Islet of Langerhans (tissue), 1 donor: ENCODE measurements at regions not wholly inside any gene's neighbourhood (a gene's known extent, or its start where the extent isn't known, plus 50 kb on each side); places are given as distances from the start of the nearest gene placed in this dataset.

ENCODE experiments used
- FAIRE-seq: peaks from one replicate; lab custom pipeline; 2011; peaks lifted over from hg19 to GRCh38; lab: Jason Lieb, UNC

GRCh38 chr10:111923032-111923431, 260.5 kb downstream of the GPAM start:
- no peak for FAIRE-seq

- FAIRE-seq, result no peak
Measured at GRCh38 chr10:111926286-111926685, 257.3 kb downstream of the GPAM start.

- FAIRE-seq, result no peak
Measured at GRCh38 chr10:111933937-111934336, 249.6 kb downstream of the GPAM start.

GRCh38 chr10:111934931-111935330, 248.6 kb downstream of the GPAM start:
- FAIRE-seq, result no peak

- no peak for FAIRE-seq
Measured at GRCh38 chr10:111936143-111936542, 247.4 kb downstream of the GPAM start.

- FAIRE-seq, result no peak
Measured at GRCh38 chr10:111944331-111944730, 239.2 kb downstream of the GPAM start.

- no peak for FAIRE-seq
Measured at GRCh38 chr10:111953949-111954348, 229.6 kb downstream of the GPAM start.

GRCh38 chr10:111954386-111954785, 229.2 kb downstream of the GPAM start:
- no peak for FAIRE-seq

GRCh38 chr10:111956841-111957240, 226.7 kb downstream of the GPAM start:
- no peak for FAIRE-seq

GRCh38 chr10:111962951-111963350, 220.6 kb downstream of the GPAM start:
- FAIRE-seq, result no peak

- no peak for FAIRE-seq
Measured at GRCh38 chr10:111967116-111967515, 216.4 kb downstream of the GPAM start.

- no peak for FAIRE-seq
Measured at GRCh38 chr10:111967547-111967946, 216.0 kb downstream of the GPAM start.

GRCh38 chr10:111968647-111969046, 214.9 kb downstream of the GPAM start:
- FAIRE-seq, result no peak

GRCh38 chr10:111970111-111970510, 213.5 kb downstream of the GPAM start:
- no peak for FAIRE-seq

- no peak for FAIRE-seq
Measured at GRCh38 chr10:111972109-111972508, 211.5 kb downstream of the GPAM start.

GRCh38 chr10:111973306-111973705, 210.3 kb downstream of the GPAM start:
- no peak for FAIRE-seq

GRCh38 chr10:111973826-111974225, 209.7 kb downstream of the GPAM start:
- FAIRE-seq, result no peak

GRCh38 chr10:111974325-111974724, 209.2 kb downstream of the GPAM start:
- FAIRE-seq, result no peak

GRCh38 chr10:111976557-111976956, 207.0 kb downstream of the GPAM start:
- no peak for FAIRE-seq

- FAIRE-seq, result no peak
Measured at GRCh38 chr10:111984057-111984456, 199.5 kb downstream of the GPAM start.

- no peak for FAIRE-seq
Measured at GRCh38 chr10:111986079-111986478, 197.5 kb downstream of the GPAM start.

GRCh38 chr10:111988646-111989045, 194.9 kb downstream of the GPAM start:
- no peak for FAIRE-seq

GRCh38 chr10:111989136-111989911, 194.2 kb downstream of the GPAM start:
- no peak for FAIRE-seq

- no peak for FAIRE-seq
Measured at GRCh38 chr10:111990734-111991133, 192.8 kb downstream of the GPAM start.

GRCh38 chr10:111993321-111993720, 190.2 kb downstream of the GPAM start:
- no peak for FAIRE-seq
